GM23338 (cell line): ENCODE measurements at regions not wholly inside any gene's neighbourhood (a gene's known extent, or its start where the extent isn't known, plus 50 kb on each side); places are given as distances from the start of the nearest gene placed in this dataset.

ENCODE experiments used
- ATAC-seq: fragments of 200-7000 bp; cut with Tn5 transposase; 3 replicates; pipeline ENCODE4 v1.9.1; 2020
- DNase-seq: peaks from one replicate; pipeline ENCODE4 v3.0.0-alpha.2; 2015; ENCODE audit warnings: low spot score
- H2AFZ ChIP-seq: fragments of 200-600 bp; sonication (generic); 2 replicates; pipeline ENCODE4 v1.8.0; 2016; ENCODE audit warnings: antibody characterized with exemption, mild to moderate bottlenecking, moderate library complexity
- H3F3A ChIP-seq: fragments of 200-600 bp; sonication (generic); replicated peaks from 2 replicates; pipeline ENCODE4 v1.8.0; 2017; ENCODE audit warnings: antibody characterized with exemption, mixed run types, low read depth
- H3K27ac ChIP-seq: fragments of 200-600 bp; sonication (generic); 2 replicates; pipeline ENCODE4 v1.6.1; 2016; ENCODE audit warnings: low read depth
- H3K27me3 ChIP-seq: fragments of 200-600 bp; sonication (generic); 2 replicates; pipeline ENCODE4 v1.8.0; 2016; ENCODE audit warnings: mild to moderate bottlenecking, mixed run types, moderate library complexity; ENCODE audit not compliant: insufficient read depth
- H3K36me3 ChIP-seq: fragments of 200-600 bp; sonication (generic); 2 replicates; pipeline ENCODE4 v1.8.0; 2016; ENCODE audit warnings: mild to moderate bottlenecking; ENCODE audit not compliant: insufficient read depth
- H3K4me1 ChIP-seq: fragments of 200-600 bp; sonication (generic); 2 replicates; pipeline ENCODE4 v1.8.0; 2016; ENCODE audit warnings: mild to moderate bottlenecking, moderate library complexity; ENCODE audit not compliant: insufficient read depth
- H3K4me2 ChIP-seq: fragments of 200-600 bp; sonication (generic); 2 replicates; pipeline ENCODE4 v1.7.1; 2017; ENCODE audit warnings: mixed run types
- H3K4me3 ChIP-seq: fragments of 200-600 bp; sonication (generic); 2 replicates; pipeline ENCODE4 v1.6.1; 2016; ENCODE audit warnings: mixed run types
- H3K79me2 ChIP-seq: fragments of 200-600 bp; sonication (generic); replicated peaks from 2 replicates; pipeline ENCODE4 v1.8.0; 2017; ENCODE audit warnings: mild to moderate bottlenecking; ENCODE audit not compliant: insufficient read depth
- H3K9me2 ChIP-seq: fragments of 200-600 bp; sonication (generic); 2 replicates; pipeline ENCODE4 v1.8.0; 2017; ENCODE audit not compliant: insufficient read depth
- H4K20me1 ChIP-seq: fragments of 200-600 bp; sonication (generic); replicated peaks from 2 replicates; pipeline ENCODE4 v1.8.0; 2017; ENCODE audit warnings: mild to moderate bottlenecking; ENCODE audit not compliant: insufficient read depth
- H3K27ac Mint-ChIP-seq: 2 replicates; pipeline ENCODE4 v1.8.0; 2020; ENCODE audit warnings: inconsistent platforms, mild to moderate bottlenecking, moderate library complexity, mixed read lengths
- H3K27me3 Mint-ChIP-seq: 3 replicates; pipeline ENCODE4 v1.8.0; 2022; ENCODE audit warnings: low read depth, mild to moderate bottlenecking, moderate library complexity, mixed read lengths, inconsistent platforms; ENCODE audit not compliant: insufficient read depth, poor library complexity
- H3K36me3 Mint-ChIP-seq: 3 replicates; pipeline ENCODE4 v1.8.0; 2021; ENCODE audit warnings: low read depth, mild to moderate bottlenecking, inconsistent platforms, moderate library complexity, mixed read lengths
- H3K4me1 Mint-ChIP-seq: 3 replicates; pipeline ENCODE4 v1.8.0; 2020; ENCODE audit warnings: mild to moderate bottlenecking, inconsistent platforms, mixed read lengths
- H3K4me3 Mint-ChIP-seq: 3 replicates; pipeline ENCODE4 v1.8.0; 2021; ENCODE audit warnings: moderate library complexity, mild to moderate bottlenecking, inconsistent platforms, mixed read lengths
- H3K9me3 Mint-ChIP-seq: 3 replicates; pipeline ENCODE4 v1.8.0; 2020; ENCODE audit warnings: moderate library complexity, mild to moderate bottlenecking, inconsistent platforms, mixed read lengths
- CTCF ChIP-seq, 2 experiments: fragments of 200-600 bp in 1 of 2; sonication (generic) in 1 of 2; conservative IDR thresholded peaks; 2 replicates each; pipeline versions ENCODE4 v1.5.1 to v1.6.1; 2016 to 2017; ENCODE audit warnings: antibody characterized with exemption in 2 of 2, low read depth in 2 of 2, mild to moderate bottlenecking in 2 of 2, moderate library complexity in 1 of 2
- ZNF462 ChIP-seq: fragments of 250-450 bp; sonication (Bioruptor Pico); IDR thresholded peaks from 2 replicates; pipeline ENCODE4 v1.5.0; 2020; ENCODE audit warnings: mild to moderate bottlenecking, moderate library complexity

GRCh38 chr9:82679472-82679871, 383.5 kb downstream of the RASEF start:
- H3K36me3 ChIP-seq = no peaks in the 10 kb centered on the region
- no peak overlapping the region for H3K4me2 ChIP-seq
- H3F3A ChIP-seq = no peaks in the 10 kb centered on the region
- Mint-ChIP-seq H3K9me3 (peaks cover under 1% of the 10 kb centered on the region; the same call in 1 of the 3 replicates), H3K27me3 (peaks cover 1% of the 10 kb centered on the region), H3K27ac (no peak overlapping the region), H3K4me1 (no peaks in the 10 kb centered on the region), H3K36me3 (no peaks in the 10 kb centered on the region), H3K4me3 (no peak overlapping the region)
- H3K27me3 ChIP-seq = no peaks in the 10 kb centered on the region
- ATAC-seq (no peak), DNase-seq (peak; percentile 23)
- no peaks in the 10 kb centered on the region for H4K20me1 ChIP-seq
- no peaks in the 10 kb centered on the region for H3K79me2 ChIP-seq
- no peak overlapping the region for H3K4me3 ChIP-seq
- TF ChIP-seq ZNF462 (no peak), CTCF (conservative IDR thresholded peaks at IDR 0.05; ENCODE audit: low read depth in 2 of 2) (peak in 1 of 2 experiments; percentile 24; a peak in 1 of 4 replicates)
- no peak overlapping the region for H3K27ac ChIP-seq
- 0 out of 2 replicates have a peak, but pooled peaks cover 4% of the 10 kb centered on the region for H3K4me1 ChIP-seq
- H2AFZ ChIP-seq = no peak overlapping the region
- H3K9me2 ChIP-seq = peaks cover 13% of the 10 kb centered on the region
